ENCODE measurements at regions not wholly inside any gene's neighbourhood (a gene's known extent, or its start where the extent isn't known, plus 50 kb on each side); places are given as distances from the start of the nearest gene placed in this dataset.

DNA sequence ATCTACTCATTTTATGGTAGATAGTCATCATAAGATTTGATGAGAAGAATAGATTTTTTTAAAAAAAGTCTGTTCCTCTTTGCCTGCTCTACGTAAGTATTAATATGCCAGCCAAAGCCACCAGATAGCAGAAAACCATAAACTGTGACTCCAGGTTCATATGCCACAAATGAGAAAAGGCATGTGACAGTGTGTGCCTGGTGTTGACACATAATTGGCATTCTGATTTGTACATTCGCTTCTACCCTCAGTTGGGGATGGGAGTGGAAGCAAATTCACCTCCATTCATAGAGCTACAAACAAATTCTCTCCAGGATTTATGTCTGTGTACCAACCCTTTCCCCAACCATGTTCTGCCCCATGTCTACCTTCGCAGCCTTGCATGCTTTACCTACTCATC lies 391.6 kb downstream of the PMP22 start:
- TF ChIP-seq, protein P1, sequence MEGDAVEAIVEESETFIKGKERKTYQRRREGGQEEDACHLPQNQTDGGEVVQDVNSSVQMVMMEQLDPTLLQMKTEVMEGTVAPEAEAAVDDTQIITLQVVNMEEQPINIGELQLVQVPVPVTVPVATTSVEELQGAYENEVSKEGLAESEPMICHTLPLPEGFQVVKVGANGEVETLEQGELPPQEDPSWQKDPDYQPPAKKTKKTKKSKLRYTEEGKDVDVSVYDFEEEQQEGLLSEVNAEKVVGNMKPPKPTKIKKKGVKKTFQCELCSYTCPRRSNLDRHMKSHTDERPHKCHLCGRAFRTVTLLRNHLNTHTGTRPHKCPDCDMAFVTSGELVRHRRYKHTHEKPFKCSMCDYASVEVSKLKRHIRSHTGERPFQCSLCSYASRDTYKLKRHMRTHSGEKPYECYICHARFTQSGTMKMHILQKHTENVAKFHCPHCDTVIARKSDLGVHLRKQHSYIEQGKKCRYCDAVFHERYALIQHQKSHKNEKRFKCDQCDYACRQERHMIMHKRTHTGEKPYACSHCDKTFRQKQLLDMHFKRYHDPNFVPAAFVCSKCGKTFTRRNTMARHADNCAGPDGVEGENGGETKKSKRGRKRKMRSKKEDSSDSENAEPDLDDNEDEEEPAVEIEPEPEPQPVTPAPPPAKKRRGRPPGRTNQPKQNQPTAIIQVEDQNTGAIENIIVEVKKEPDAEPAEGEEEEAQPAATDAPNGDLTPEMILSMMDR (IDR thresholded peaks at IDR 0.05): no peak
- TF ChIP-seq POLR2A (IDR thresholded peaks at IDR 0.05): no peak
- WGBS, 2 donors: 90 to 99% methylated on average over 3 of the region's 3 CpGs
- intact Hi-C loops (cut with DNase I; ENCODE audit: low total_unique reads): no loop called here
- DNase-seq (ENCODE audit: low spot score in 2 of 2): no peak
- H3K4me3 ChIP-seq (ENCODE audit: low read depth, poor library complexity, severe bottlenecking): no peak overlapping the region

DNA sequence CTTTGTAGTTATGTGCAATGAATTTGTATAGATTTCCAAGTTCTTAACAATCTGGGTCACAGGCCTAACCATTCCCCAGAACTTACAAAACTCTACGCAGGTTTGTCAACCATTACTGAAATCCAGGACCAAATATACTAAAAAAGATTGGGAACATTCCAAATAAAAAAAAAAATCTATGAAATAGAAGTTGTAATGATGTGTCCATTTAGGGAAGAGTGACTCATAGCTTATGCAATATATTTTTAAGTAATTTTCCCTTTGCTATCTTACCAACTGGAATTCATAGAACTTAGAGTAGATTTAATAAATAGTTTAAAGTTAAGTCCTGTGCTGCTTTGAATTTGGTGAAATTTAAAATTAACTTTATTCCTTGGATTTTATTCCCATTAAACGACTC lies 393.2 kb downstream of the PMP22 start:
- TF ChIP-seq, protein P1 (IDR thresholded peaks at IDR 0.05): no peak
- no peak for TF ChIP-seq POLR2A (IDR thresholded peaks at IDR 0.05)
- 53 to 61% methylated on average over 2 of the region's 2 CpGs for WGBS, 2 donors
- no peak overlapping the region for H3K4me3 ChIP-seq (ENCODE audit: low read depth, poor library complexity, severe bottlenecking)
- intact Hi-C loops (cut with DNase I; ENCODE audit: low total_unique reads): no loop called here
- DNase-seq (ENCODE audit: low spot score in 2 of 2): no peak

DNA sequence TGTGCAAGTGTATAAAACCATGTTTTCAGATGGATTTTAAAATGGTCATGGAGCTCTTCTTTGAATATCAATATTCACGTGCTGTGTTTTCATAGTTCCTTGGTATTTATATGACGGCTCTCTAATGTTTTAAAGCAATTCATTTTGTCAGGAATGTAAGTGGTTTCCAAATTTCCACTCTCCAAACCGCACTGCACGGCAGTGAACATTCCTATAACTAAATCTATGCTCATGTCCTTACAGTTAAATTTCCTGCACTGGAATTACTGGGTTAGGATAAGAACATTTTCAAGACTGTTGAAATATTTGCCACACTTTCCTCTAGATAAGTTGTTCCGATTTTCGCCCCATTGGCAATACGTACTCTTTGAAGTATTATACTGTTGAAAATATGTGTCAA lies 398.9 kb downstream of the PMP22 start:
- intact Hi-C loops (cut with DNase I; ENCODE audit: low total_unique reads): no loop called here
- no peak for DNase-seq (ENCODE audit: low spot score in 2 of 2)
- TF ChIP-seq, protein P1 (IDR thresholded peaks at IDR 0.05): no peak
- no peak for TF ChIP-seq POLR2A (IDR thresholded peaks at IDR 0.05)
- no peak overlapping the region for H3K4me3 ChIP-seq (ENCODE audit: low read depth, poor library complexity, severe bottlenecking)
- WGBS, 2 donors: 90% methylated on average over 7 of the region's 7 CpGs

DNA sequence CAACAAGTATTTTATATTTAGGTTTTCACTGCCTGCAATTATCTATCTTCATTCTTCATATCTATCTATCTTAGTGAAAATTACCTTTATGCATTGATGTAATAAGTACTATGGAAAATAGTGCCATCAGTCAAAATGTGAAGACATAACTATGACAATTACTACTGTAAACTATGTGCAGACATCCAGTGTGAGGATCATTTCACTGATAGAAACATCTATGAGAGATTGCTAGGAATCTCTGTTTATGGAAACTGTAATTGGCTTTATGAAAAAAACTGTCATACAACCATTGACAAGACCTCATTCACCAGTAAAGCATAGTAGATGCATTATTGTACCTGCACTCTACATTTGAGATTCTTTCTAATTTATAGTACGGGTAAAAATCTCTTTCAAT lies 401.0 kb downstream of the PMP22 start:
- TF ChIP-seq, protein P1 (IDR thresholded peaks at IDR 0.05): no peak
- no peak for TF ChIP-seq POLR2A (IDR thresholded peaks at IDR 0.05)
- DNase-seq (ENCODE audit: low spot score in 2 of 2): no peak
- intact Hi-C loops (cut with DNase I; ENCODE audit: low total_unique reads): no loop called here
- no peak overlapping the region for H3K4me3 ChIP-seq (ENCODE audit: low read depth, poor library complexity, severe bottlenecking)
- WGBS, 2 donors: 0 to 52% methylated on average over 1 of the region's 1 CpG

DNA sequence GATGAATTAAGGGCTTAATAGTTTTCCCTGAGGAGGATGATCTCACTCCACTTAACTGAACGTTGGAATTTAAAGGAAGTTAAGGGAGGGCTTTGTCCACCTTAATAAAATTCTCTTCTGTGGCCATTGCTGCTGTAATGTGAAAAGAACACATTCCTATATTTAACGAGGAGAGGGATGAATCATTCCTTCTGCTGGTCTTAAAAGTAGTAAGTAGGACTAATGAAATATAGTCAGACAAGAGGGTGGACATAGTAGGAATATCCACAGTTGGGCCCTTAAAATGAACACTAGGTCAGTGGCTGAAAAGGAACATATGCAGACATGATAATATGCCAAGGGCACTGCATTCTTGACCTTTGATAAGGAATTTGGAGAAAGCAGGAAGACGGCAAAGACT lies 405.6 kb downstream of the PMP22 start:
- 19 to 22% methylated on average over 3 of the region's 3 CpGs for WGBS, 2 donors
- no peak overlapping the region for H3K4me3 ChIP-seq (ENCODE audit: low read depth, poor library complexity, severe bottlenecking)
- no peak for DNase-seq (ENCODE audit: low spot score in 2 of 2)
- no peak for TF ChIP-seq POLR2A (IDR thresholded peaks at IDR 0.05)
- TF ChIP-seq, protein P1 (IDR thresholded peaks at IDR 0.05): no peak
- intact Hi-C loops (cut with DNase I; ENCODE audit: low total_unique reads): no loop called here

DNA sequence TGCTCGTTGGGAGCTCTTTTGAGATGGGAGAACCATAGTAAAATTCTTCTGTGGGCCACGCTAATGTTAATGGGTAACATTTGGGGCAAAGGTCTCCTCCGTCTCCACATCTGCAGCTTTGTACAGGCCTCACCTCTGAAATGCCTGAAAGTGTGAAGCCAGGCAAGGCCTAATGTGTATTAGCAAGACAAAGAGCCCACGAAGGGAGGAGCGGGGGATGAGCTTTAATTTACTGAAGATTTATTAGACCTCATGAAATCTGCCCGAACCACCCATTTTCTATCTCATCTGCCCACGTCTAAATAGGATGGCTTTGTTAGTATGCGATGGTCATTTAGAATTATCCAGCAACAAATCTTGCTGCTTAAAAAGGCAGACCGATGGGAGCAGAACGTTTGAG lies 408.9 kb downstream of the PMP22 start:
- intact Hi-C loops (cut with DNase I; ENCODE audit: low total_unique reads): no loop called here
- no peak for DNase-seq (ENCODE audit: low spot score in 2 of 2)
- H3K4me3 ChIP-seq (ENCODE audit: low read depth, poor library complexity, severe bottlenecking): no peak overlapping the region
- TF ChIP-seq, protein P1 (IDR thresholded peaks at IDR 0.05): no peak
- TF ChIP-seq POLR2A (IDR thresholded peaks at IDR 0.05): no peak
- WGBS, 2 donors: 81 to 84% methylated on average over 10 of the region's 10 CpGs
